ENCODE measurements at regions not wholly inside any gene's neighbourhood (a gene's known extent, or its start where the extent isn't known, plus 50 kb on each side); places are given as distances from the start of the nearest gene placed in this dataset.
"Not testable (repeated sequence)": the region's sequence is repeated elsewhere in the genome, so short reads cannot be mapped to it uniquely, and the experiment has no call there.

DNA sequence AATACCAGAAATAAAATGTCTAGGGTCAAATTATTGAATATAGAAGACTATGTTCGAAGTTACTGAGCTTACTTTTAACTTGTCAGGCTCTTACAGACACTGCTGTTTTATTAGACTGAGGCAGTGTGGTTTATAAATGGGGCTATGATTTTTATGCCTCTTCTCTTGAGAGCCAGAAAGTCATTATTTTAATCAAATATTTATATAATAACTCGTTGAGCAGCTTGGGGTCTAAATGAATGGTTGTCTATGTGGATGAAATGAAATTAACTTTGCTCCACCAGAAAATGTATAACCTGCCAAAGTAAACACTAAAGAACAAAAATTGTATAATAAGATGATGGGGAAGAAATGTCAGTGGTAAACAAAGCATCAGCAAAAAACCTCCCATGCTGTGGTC is 175.6 kb upstream of the THSD7A start:
- no peak for DNase-seq

- DNase-seq, result no peak
Measured at GRCh38 chr7:12013983-12014382, 182.0 kb upstream of the THSD7A start.

GRCh38 chr7:12016439-12016838 is 184.4 kb upstream of the THSD7A start:
- DNase-seq, result no peak

DNA sequence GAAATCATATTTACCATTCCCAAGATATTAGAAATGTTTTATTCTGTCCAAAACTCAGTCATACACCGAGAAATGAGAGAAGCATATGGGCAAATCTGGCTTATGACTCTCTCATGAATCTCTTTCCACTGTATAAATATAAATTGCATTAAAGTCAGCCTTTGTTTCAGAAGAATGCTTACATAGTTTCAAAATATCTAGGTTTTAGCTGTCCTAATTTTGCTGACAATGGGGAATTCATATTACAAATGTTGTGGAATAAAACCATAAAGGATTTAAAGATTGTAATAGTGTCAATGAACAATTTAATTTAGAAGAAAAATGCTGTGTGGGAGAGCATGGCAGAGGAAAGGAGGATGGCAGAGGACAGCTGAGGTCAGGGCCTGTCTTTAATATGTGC is 185.0 kb upstream of the THSD7A start:
- DNase-seq, result no peak

DNA sequence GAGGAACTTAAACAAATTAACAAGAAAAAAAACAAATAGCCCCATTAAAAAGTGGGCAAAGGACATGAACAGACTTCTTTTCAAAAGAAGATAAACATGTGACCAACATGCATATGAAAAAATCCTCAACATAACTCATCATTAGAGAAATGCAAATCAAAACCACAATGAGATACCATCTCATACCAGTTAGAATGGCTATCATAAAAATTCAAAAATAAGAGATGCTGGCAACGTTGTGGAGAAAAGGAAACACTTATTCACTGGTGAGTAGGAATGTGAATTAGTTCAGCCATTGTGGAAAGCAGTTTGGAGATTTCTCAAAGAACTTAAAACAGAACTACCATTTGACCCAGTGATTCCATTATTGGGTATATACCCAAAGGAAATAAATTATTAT is 189.1 kb upstream of the TMEM106B start:
- DNase-seq, result not testable (repeated sequence)

- DNase-seq, result peak; percentile 46
Measured at GRCh38 chr7:12025246-12025645, 185.8 kb upstream of the TMEM106B start.

DNA sequence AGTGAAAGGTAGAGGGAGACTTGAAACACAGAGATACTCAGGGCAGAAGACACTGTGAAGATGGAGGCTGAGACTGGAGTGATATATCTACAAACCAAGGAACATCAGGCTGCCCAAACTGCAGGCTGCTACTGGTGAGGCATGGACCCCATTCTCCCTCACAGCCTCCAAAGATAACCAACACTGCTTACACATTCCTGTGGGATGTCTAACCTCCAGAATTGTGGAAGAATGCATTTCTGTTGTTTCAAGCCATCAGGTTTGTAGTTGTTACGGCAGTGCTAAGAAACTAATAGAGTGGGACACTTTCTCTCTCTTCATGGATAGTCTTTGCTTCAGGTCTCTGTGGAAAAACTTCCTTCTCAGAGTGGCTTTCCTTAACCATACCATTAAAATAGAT is 182.6 kb upstream of the TMEM106B start:
- no peak for DNase-seq

- no peak for DNase-seq
Measured at GRCh38 chr7:12030116-12030515, 181.0 kb upstream of the TMEM106B start.

GRCh38 chr7:12031186-12031585 is 179.9 kb upstream of the TMEM106B start:
- DNase-seq, result no peak

- peak; percentile 56 for DNase-seq
Measured at GRCh38 chr7:12031638-12032037, 179.5 kb upstream of the TMEM106B start.

DNA sequence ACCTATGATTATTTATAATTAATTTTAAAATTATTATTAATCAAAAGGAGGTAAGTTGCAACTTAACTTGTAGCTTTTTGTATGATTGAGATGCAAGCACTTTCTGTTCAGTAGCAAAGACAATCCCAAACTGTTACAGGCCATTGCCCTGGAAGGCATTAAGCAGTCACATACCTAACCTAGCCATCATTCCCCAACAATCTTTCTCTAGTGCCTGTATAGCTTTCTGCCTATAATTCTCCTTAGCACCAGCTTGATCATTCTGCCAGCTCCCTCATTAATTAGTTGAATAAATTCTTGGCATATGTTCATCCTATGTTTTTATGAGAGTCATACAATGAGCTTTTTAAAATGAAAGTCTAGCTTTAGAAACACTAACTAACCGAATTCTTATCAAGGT is 178.9 kb upstream of the TMEM106B start:
- no peak for DNase-seq

GRCh38 chr7:12043457-12043856 is 167.6 kb upstream of the TMEM106B start:
- peak; percentile 71 for DNase-seq

GRCh38 chr7:12052211-12052610 is 158.9 kb upstream of the TMEM106B start:
- no peak for DNase-seq

GRCh38 chr7:12053561-12053960 is 157.5 kb upstream of the TMEM106B start:
- no peak for DNase-seq

GRCh38 chr7:12054830-12055229 is 156.3 kb upstream of the TMEM106B start:
- peak; percentile 52 for DNase-seq

- DNase-seq, result peak; percentile 37
Measured at GRCh38 chr7:12056381-12056780, 154.7 kb upstream of the TMEM106B start.

GRCh38 chr7:12056977-12057376 is 154.1 kb upstream of the TMEM106B start:
- no peak for DNase-seq

GRCh38 chr7:12062062-12062461 is 149.0 kb upstream of the TMEM106B start:
- no peak for DNase-seq

DNA sequence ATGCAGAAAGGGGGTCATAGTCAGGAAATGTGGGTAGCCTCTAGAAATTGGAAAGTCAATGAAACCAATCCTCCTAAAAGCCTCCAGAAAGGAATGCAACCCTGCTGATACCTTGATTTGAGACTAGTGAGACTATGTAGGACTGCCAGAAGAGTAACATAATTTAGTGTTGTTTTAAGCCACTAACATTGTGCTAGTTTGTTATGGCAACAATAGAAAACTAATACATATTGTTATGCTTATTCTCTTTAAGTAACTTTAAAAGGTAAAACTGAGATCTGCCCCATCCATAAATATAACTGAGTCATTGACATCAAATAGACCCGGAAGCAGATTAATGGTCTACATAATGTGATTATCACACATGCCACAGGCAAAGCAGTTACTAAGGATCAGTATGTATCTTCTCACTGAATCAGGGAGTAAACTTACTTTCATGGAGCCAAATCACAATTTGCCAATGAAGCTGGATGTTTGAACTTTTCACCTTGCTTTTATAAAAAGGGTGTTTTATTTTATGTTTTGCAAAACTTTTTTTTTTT is 146.4 kb upstream of the TMEM106B start:
- no peak for DNase-seq

- DNase-seq, result no peak
Measured at GRCh38 chr7:12066004-12066403, 145.1 kb upstream of the TMEM106B start.

- peak; percentile 20 for DNase-seq
Measured at GRCh38 chr7:12066521-12066920, 144.6 kb upstream of the TMEM106B start.

GRCh38 chr7:12067156-12067831 is 143.8 kb upstream of the TMEM106B start:
- DNase-seq, result peak; percentile 57

DNA sequence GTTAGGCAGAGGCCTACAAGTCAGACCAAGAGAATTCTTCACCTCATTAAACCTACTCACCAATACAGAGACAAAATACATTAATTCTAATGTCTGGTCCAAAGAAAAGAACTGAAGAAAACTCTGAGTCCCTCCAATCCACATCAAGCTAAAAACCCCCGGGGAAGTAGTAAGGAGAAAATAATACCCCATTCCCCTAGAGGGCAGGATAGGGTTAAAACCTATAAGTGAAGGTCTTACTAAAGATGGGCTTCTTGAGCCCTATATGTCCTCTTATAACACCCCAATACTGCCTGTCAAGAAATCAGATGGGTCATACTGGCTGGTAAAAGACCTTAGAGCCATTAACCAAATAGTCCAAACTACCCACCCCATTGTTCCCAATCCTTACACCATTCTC is 141.3 kb upstream of the TMEM106B start:
- DNase-seq, result no peak

- no peak for DNase-seq
Measured at GRCh38 chr7:12074889-12075288, 136.2 kb upstream of the TMEM106B start.

DNA sequence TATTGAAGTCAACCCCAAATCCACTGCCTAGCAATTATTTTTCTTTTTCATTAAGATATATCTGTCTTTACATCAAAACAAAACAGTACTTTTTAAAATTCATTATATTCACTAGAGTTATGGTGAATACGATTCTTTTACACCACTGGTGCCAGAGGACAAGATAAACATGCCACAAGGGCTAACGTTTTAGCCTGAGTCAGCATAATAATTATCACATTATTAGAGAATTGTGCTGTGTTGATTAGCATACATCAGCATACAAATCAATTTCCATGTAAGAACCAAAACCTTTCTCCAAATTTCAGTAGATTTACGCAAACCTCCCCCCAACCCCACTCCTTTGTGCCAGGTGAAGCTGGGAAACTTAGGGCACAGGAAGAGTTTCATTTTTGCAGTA is 131.1 kb upstream of the TMEM106B start:
- no peak for DNase-seq

Measured in HCEC 1CT (cell line).